Activated CD8-positive, alpha-beta memory T cell treated with anti-CD3 and anti-CD28 coated beads, Interleukin-2, amount 50 U/mL, for 1 hour (primary cell): ENCODE measurements at regions not wholly inside any gene's neighbourhood (a gene's known extent, or its start where the extent isn't known, plus 50 kb on each side); places are given as distances from the start of the nearest gene placed in this dataset.
"Not testable (repeated sequence)": the region's sequence is repeated elsewhere in the genome, so short reads cannot be mapped to it uniquely, and the experiment has no call there.

Source experiments
- DNase-seq: peaks from one replicate; pipeline ENCODE4 v3.0.0-alpha.2; 2020; ENCODE audit errors: extremely low read depth

DNA sequence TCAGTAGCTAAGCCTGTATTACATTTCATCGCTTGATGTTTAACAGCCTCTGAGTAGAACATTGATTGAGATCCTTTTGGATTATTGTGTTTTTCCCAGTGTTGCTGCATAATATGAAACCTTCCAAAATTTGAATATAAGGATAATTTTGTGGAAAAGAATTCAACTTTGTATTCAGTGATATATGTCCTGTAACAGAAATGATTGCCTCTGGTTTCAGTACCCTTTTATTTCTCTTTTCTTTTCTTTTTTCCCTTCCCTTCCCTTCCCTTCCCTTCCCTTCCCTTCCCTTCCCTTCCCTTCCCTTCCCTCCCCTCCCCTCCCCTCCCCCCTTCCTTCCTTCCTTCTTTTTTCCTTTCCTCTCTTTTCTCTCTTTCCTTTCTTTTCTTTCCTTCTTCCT, 74.6 kb downstream of the UTRN start:
- no peak for DNase-seq

DNA sequence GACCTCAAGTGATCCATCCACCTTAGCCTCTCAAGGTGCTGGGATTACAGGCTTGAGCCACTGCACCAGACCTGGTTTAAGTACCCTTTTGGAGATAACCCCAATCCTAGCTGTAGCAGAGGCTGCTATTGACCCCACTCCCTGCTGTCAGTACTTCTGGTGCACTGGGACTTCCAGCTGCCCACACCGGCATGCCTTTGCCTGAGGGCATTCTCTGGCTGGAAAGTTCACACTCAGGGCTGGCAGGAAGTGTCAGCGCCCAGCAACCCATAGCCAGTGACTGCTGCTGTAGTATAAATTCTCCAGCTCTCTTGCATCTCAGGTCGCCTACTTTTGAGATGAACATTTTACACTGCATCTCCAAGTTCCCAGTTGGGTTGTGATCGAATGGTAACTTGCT, 75.3 kb downstream of the UTRN start:
- no peak for DNase-seq

DNA sequence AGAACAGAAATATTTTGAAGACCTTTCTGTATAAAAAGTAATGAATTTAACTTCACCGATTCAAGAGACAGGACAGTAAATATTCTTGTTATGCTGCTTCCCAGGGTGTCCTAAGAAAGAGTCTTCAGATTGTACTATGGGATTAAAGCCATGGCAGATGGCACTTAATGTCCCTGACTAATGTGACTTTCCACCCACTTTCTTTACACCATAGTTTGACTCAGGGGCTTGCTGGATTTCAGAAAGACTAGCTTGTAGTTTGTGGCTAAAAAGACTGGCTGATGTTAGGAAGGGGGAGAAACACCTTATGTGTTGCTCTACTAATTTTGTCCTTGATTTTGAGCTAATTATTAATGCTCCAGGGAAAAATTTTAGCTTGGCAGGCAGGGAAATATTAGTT, 75.9 kb downstream of the UTRN start:
- DNase-seq, result no peak

GRCh38 chr6:144362042-144363018, 77.2 kb downstream of the UTRN start:
- DNase-seq, result no peak

DNA sequence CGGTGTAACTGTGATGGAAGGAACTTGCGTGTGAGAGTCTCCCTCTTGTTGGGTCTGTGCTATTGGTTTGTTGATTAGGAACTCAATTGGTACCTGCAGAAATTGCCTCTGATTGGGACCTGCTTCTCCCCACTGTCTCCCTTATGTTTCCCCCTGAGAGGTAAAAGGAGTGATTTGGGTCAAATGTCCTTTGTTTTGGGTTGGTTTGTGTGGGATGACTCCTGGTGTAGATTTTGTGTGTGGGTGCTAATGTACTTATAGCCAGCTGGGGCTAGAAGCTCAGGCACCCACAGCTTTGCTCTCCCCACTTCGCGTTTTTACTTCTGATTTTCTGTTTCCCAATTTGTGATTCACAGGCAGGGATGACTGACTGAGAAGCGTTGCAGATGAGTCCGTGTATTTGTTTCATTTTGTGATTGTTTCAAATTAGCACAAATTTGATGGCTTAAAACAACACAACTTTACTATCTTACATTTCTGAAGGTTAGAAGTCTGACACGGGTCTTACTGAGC, 79.1 kb downstream of the UTRN start:
- no peak for DNase-seq

DNA sequence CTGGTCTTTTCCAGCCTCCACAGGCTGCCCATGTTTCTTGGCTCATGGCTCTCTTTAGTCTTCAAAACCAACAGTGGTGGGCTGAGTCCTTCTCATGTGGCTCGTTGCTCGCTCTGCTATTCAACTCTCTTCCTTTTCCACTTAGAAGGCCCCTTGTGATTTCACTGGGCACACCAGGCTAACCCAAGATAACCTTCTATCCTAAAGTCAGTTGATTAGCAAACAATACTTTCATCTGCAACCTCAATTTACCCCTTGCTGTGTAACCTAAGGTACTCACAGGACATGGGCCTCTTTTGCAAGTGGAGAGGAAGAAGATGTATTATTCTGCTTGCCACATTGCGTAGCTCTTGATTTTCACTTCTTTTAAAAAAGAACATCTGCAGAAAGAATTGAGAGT, 79.6 kb downstream of the UTRN start:
- DNase-seq, result no peak

- DNase-seq, result no peak
Measured at GRCh38 chr6:144365271-144365670, 80.1 kb downstream of the UTRN start.

DNA sequence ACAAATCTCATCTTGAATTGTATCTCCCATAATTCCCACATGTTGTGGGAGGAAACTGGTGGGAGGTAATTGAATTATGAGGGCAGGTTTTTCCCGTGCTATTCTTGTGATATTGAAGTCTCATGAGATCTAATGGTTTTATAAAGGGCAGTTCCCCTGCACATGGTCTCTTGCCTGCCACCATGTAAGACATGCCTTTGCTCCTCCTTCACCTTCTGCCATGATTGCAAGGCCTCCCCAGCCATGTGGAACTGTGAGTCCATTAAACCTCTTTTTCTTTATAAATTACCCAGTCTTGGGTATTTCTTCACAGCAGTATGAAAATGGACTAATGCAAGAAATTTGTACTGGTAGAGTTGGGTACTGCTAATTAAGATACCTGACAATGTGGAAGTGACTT, 84.6 kb downstream of the UTRN start:
- DNase-seq, result not testable (repeated sequence)

DNA sequence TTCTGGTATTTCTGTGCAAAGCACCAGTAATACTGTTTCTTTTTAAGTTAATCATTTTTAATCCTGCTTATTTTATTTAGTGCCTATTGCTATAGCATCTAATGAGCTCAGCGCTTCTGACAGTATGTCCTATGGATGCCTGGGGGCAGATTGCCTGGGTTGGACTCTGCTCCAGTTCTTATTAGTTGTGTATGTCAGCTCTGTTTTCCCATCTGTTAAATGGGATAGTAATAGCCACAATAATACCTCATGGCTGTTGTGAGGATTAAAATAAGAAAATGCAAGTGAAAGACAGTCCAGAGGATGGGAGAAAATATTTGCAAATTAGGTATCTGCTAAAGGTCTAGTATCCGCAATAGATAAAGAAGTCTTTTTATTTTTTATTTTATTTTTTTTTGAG, 87.0 kb downstream of the UTRN start:
- DNase-seq, result no peak

GRCh38 chr6:144372611-144373594, 87.8 kb downstream of the UTRN start:
- DNase-seq, result no peak

DNA sequence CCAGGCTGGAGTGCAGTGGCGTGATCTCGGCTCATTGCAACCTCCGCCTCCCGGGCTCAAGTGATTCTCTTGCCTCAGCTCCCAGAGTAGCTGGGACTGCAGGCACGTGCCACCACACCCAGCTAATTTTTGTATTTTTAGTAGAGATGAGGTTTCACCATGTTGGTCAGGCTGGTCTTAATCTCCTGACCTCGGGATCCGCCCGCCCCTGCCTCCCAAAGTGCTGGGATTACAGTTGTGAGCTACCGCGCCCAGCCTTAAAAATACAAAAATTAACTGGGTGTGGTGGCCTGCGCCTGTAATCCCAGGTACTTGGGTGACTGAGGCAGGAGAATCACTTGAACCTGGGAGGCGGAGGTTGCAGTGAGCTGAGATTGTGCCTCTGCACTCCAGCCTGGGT, 89.4 kb downstream of the UTRN start:
- DNase-seq, result not testable (repeated sequence)

- no peak for DNase-seq
Measured at GRCh38 chr6:144377586-144378210, 92.6 kb downstream of the UTRN start.

DNA sequence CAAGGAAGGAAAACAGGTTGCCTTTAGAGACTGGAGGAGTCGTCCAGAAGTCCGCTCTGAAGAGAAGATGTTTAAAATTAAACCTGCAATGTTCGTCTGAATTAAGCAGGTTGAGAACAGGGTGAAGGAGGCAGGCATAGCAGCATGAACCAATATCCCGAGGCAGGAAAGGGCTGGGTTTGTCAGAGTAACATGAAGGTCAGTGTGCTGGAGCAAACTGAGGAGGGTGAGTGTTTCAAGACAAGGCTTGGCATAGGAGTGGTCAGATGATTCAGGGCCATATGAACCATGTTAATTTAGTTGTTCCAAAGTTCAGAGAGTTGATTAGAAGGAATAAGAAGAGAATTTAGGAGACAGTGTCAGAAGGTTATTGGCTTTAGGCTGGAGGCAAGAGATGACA, 93.3 kb downstream of the UTRN start:
- DNase-seq, result no peak

DNA sequence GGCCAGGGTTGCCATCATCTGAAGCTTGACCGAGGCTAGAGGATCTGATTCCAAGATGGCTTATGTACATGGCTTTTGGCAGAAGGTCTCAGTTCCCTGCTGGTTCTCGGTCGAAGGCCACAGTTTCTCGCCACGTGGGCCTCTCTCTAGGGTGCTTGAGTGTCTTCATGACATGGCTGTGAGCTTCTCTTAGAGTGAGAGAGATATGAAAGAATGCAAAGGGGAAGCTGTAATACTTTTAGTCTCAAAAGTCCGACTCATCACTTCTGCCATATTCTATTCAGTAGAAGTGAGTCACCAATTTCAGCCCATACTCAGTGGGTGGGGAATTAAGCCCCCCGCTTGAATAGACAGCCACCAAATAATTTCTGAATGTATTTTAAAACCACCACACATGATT, 94.2 kb downstream of the UTRN start:
- DNase-seq, result no peak

DNA sequence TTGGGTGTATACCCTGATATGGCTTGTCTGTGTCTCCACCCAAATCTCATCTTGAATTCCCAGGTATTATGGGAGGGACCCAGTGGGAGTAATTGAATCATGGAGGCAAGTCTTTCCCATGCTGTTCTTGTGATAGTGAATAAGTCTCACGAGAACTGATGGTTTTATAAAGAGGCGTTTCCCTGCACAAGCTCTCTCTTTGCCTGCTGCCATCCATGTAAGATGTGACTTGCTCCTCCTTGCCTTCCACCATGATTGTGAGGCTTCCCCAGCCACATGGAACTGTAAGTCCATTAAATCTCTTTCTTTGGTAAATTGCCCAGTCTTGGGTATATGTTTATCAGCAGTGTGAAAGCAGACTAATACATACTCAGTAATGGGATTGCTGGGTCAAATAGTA, 96.4 kb downstream of the UTRN start:
- DNase-seq, result not testable (repeated sequence)

- no peak for DNase-seq
Measured at GRCh38 chr6:144383336-144383735, 98.2 kb downstream of the UTRN start.

DNA sequence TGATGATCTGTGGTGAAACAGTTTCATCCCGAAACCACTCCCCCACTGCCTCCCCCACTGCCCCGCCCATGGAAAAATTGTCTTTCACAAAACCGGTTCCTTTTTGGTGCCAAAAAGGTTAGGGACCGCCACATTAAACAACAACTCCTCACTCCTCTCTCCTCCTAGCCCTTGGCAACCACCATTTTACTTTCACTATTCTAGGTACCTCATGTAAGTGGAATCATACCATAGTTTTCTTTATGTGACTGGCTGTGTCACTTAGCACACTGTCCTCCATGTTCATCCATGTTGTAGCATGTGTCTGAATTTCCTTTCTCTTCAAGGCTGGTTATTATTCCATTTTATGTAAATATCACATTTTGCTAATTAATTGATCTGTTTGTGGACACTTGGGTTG, 99.3 kb downstream of the UTRN start:
- DNase-seq, result no peak

- DNase-seq, result not testable (repeated sequence)
Measured at GRCh38 chr6:144389474-144389873, 104.3 kb downstream of the UTRN start.

DNA sequence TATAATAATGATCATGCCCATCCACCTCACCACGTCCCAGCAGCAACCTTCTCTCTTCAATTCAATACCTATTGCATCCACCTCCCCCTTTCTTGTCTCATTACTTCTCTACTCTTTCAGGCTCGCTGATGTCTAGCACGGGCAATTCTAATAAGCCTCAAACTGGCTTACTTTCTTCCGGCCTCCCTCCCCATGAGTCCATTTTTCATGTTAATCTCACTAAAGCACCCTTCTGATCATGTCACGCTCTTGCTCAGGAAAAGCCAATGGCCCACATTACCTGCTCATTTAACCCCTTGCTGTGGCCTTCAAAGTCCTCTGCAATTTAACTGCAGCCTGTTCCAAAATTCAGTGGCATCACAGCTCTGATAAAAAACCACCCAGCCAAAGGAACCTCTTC, 105.1 kb downstream of the UTRN start:
- DNase-seq, result no peak

DNA sequence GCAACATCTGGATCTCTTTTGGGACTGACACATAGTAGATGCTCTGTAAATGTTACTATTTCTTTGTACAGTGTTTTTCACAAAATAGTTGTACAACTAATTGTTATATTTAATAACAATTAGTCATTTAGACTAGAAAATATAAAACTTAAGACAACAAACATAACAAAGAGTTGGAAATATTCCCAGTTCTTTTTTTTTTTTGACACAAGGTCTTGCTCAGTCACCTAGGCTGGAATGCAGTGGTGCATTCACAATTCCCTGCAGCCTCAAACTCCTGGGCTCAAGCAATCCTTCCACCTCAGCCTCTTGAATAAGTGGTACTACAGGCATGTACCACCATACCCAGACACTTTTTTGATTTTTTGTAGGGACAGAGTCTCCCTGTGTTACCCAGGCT, 105.8 kb downstream of the UTRN start:
- DNase-seq, result no peak

GRCh38 chr6:144392536-144392935, 107.4 kb downstream of the UTRN start:
- DNase-seq, result no peak

- DNase-seq, result no peak
Measured at GRCh38 chr6:144394210-144394609, 109.1 kb downstream of the UTRN start.
